OCI-LY1 (cell line): ENCODE measurements at regions not wholly inside any gene's neighbourhood (a gene's known extent, or its start where the extent isn't known, plus 50 kb on each side); places are given as distances from the start of the nearest gene placed in this dataset.

ENCODE experiments used
- H2AFZ ChIP-seq: fragments of 200-600 bp; sonication (generic), shearing (Covaris generic); 2 replicates; pipeline ENCODE4 v1.6.0; 2014; ENCODE audit warnings: antibody characterized with exemption, mild to moderate bottlenecking, low read length
- H3F3A ChIP-seq: fragments of 200-600 bp; sonication (generic), shearing (Covaris generic); 2 replicates; pipeline ENCODE4 v1.6.0; 2014; ENCODE audit warnings: mild to moderate bottlenecking, antibody characterized with exemption, low read length, moderate library complexity; ENCODE audit not compliant: insufficient read depth
- H3K27ac ChIP-seq: fragments of 200-600 bp; sonication (generic); 2 replicates; pipeline ENCODE4 v1.5.1; 2014; ENCODE audit warnings: low read length, mixed run types, mild to moderate bottlenecking, low read depth; ENCODE audit not compliant: poor library complexity, severe bottlenecking
- H3K27me3 ChIP-seq: fragments of 200-600 bp; sonication (generic); 2 replicates; pipeline ENCODE4 v1.6.0; 2014; ENCODE audit warnings: antibody characterized with exemption, mild to moderate bottlenecking, low read length, moderate library complexity; ENCODE audit not compliant: insufficient read depth
- H3K36me3 ChIP-seq: fragments of 200-600 bp; sonication (generic); 2 replicates; pipeline ENCODE4 v1.6.1; 2014; ENCODE audit warnings: mild to moderate bottlenecking, antibody characterized with exemption, low read length, moderate library complexity, mixed read lengths; ENCODE audit not compliant: insufficient read depth
- H3K4me1 ChIP-seq: fragments of 200-600 bp; sonication (generic); 2 replicates; pipeline ENCODE4 v1.5.1; 2014; ENCODE audit warnings: mild to moderate bottlenecking, low read length, moderate library complexity; ENCODE audit not compliant: insufficient read depth, severe bottlenecking
- H3K4me2 ChIP-seq: fragments of 200-600 bp; sonication (generic), shearing (Covaris generic); 2 replicates; pipeline ENCODE4 v1.6.1; 2014; ENCODE audit warnings: low read length
- H3K4me3 ChIP-seq: fragments of 200-600 bp; sonication (generic); 2 replicates; pipeline ENCODE4 v1.5.1; 2014; ENCODE audit warnings: low read length, low read depth, mild to moderate bottlenecking, mixed read lengths; ENCODE audit not compliant: poor library complexity, severe bottlenecking
- H3K79me2 ChIP-seq: fragments of 200-600 bp; shearing (Covaris generic); 2 replicates; pipeline ENCODE4 v1.6.1; 2016; ENCODE audit warnings: mixed run types, low read length, mixed read lengths; ENCODE audit not compliant: insufficient read depth
- H3K9ac ChIP-seq: fragments of 200-600 bp; sonication (generic), shearing (Covaris generic); 2 replicates; pipeline ENCODE4 v1.6.1; 2014; ENCODE audit warnings: mild to moderate bottlenecking, low read length, mixed read lengths
- H3K9me2 ChIP-seq: fragments of 200-600 bp; sonication (generic), shearing (Covaris generic); 2 replicates; pipeline ENCODE4 v1.6.1; 2014; ENCODE audit warnings: low read depth, mild to moderate bottlenecking, low read length, mixed read lengths
- H3K9me3 ChIP-seq: fragments of 200-600 bp; shearing (Covaris generic); 2 replicates; pipeline ENCODE4 v1.6.1; 2014; ENCODE audit warnings: low read length, mixed read lengths
- H4K20me1 ChIP-seq: fragments of 200-600 bp; sonication (generic), shearing (Covaris generic); 2 replicates; pipeline ENCODE4 v1.6.0; 2016; ENCODE audit warnings: mild to moderate bottlenecking, low read length; ENCODE audit not compliant: insufficient read depth
- CTCF ChIP-seq: fragments of 200-600 bp; sonication (generic), shearing (Covaris generic); IDR thresholded peaks from 2 replicates; pipeline ENCODE4 v1.5.1; 2017; ENCODE audit warnings: mild to moderate bottlenecking, antibody characterized with exemption, low read length, moderate library complexity, mixed read lengths
- EZH2 ChIP-seq: fragments of 200-600 bp; sonication (generic), shearing (Covaris generic); IDR thresholded peaks from 2 replicates; pipeline ENCODE4 v1.8.0; 2017; ENCODE audit warnings: borderline replicate concordance, mixed run types, mild to moderate bottlenecking, antibody characterized with exemption, low read length, moderate library complexity, mixed read lengths

DNA sequence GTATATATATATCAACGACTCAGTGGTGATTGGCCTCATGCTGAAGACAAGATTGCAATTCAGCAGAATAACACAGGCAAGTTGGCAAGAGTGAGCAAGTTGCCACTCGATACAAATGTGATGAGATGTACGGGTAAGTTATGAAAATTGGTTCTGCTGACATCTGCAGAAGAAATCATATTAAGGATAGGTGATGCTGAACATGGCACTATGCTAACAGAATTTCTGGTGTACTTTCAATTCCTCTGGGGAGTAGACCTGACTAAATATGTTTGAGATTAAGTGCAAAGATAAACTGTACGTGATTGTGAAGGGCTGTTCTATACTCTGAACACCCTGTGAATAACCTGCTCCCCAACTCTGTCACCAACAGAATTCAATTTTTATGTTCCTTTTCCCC, 758.2 kb downstream of the TBC1D32 start:
- no peaks in the 10 kb centered on the region for H3K9me3 ChIP-seq
- TF ChIP-seq EZH2 (no peak), CTCF (no peak)
- no peaks in the 10 kb centered on the region for H4K20me1 ChIP-seq
- H3K9me2 ChIP-seq = no peaks in the 10 kb centered on the region
- no peak overlapping the region for H2AFZ ChIP-seq
- no peak overlapping the region for H3K4me2 ChIP-seq
- no peaks in the 10 kb centered on the region for H3K4me1 ChIP-seq
- H3K36me3 ChIP-seq = no peaks in the 10 kb centered on the region
- no peak overlapping the region for H3K4me3 ChIP-seq
- no peaks in the 10 kb centered on the region for H3K79me2 ChIP-seq
- no peak overlapping the region for H3K9ac ChIP-seq
- H3F3A ChIP-seq = no peaks in the 10 kb centered on the region
- no peaks in the 10 kb centered on the region for H3K27me3 ChIP-seq
- no peak overlapping the region for H3K27ac ChIP-seq

GRCh38 chr6:120569714-120570113, 764.6 kb downstream of the TBC1D32 start:
- no peaks in the 10 kb centered on the region for H3F3A ChIP-seq
- no peak overlapping the region for H3K27ac ChIP-seq
- no peaks in the 10 kb centered on the region for H3K4me1 ChIP-seq
- no peak overlapping the region for H3K9ac ChIP-seq
- no peaks in the 10 kb centered on the region for H3K27me3 ChIP-seq
- no peaks in the 10 kb centered on the region for H3K9me2 ChIP-seq
- no peaks in the 10 kb centered on the region for H4K20me1 ChIP-seq
- H3K36me3 ChIP-seq = no peaks in the 10 kb centered on the region
- no peak overlapping the region for H2AFZ ChIP-seq
- no peak overlapping the region for H3K4me2 ChIP-seq
- no peak overlapping the region for H3K4me3 ChIP-seq
- no peaks in the 10 kb centered on the region for H3K79me2 ChIP-seq
- no peaks in the 10 kb centered on the region for H3K9me3 ChIP-seq
- TF ChIP-seq EZH2 = no peak
- TF ChIP-seq CTCF = no peak

DNA sequence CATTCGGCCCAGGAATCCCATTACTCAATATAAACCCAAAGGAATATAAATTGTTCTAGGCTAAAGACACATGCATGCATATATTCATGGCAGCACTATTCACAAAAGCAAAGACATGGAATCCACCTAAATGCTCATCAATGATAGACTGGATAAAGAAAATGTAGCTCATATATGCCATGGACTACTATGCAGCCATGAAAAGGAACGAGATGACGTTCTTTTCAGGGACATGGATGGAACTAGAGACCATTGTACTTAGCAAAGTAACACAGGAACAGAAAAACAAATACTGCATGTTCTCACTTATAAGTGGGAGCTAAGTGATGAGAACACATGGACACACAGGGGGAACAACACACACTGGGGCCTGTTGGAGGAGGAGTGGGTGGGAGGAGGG, 769.5 kb downstream of the TBC1D32 start:
- Histone ChIP-seq H2AFZ (no peak overlapping the region), H3K27me3 (no peaks in the 10 kb centered on the region), H3K9ac (no peak overlapping the region), H3K4me2 (no peak overlapping the region), H3K4me3 (no peak overlapping the region), H3K27ac (no peak overlapping the region), H3K36me3 (no peaks in the 10 kb centered on the region), H3K9me2 (no peaks in the 10 kb centered on the region), H3K9me3 (no peaks in the 10 kb centered on the region), H3K4me1 (no peaks in the 10 kb centered on the region), H3K79me2 (no peaks in the 10 kb centered on the region), H4K20me1 (no peaks in the 10 kb centered on the region), H3F3A (no peaks in the 10 kb centered on the region)
- no peak for TF ChIP-seq CTCF
